WTC11 (cell line): ENCODE measurements at regions not wholly inside any gene's neighbourhood (a gene's known extent, or its start where the extent isn't known, plus 50 kb on each side); places are given as distances from the start of the nearest gene placed in this dataset.

Experiments
- ATAC-seq: fragments of 200-7000 bp; cut with Tn5 transposase; 2 replicates; pipeline ENCODE4 v1.10.0; 2021; ENCODE audit warnings: mild to moderate bottlenecking, moderate library complexity
- CTCF ChIA-PET: fragments of 300-600 bp; sonication (Branson Sonifier 250); formaldehyde crosslinking; loops from one replicate; lab custom pipeline; 2021; ENCODE audit warnings: antibody characterized with exemption; lab: Charles Lee
- POLR2A ChIA-PET: fragments of 350-600 bp; sonication (Branson Sonifier 250); formaldehyde crosslinking; loops from one replicate; lab custom pipeline; 2021; ENCODE audit warnings: antibody characterized with exemption; lab: Charles Lee
- DNase-seq: peaks from one replicate; pipeline ENCODE4 v3.0.0; 2021; ENCODE audit warnings: low spot score
- H3K27ac Mint-ChIP-seq: 2 replicates; pipeline ENCODE4 v1.8.0; 2021; ENCODE audit warnings: mixed read lengths
- H3K27me3 Mint-ChIP-seq: 2 replicates; pipeline ENCODE4 v1.8.0; 2021; ENCODE audit warnings: low read depth, mild to moderate bottlenecking, moderate library complexity, mixed read lengths
- H3K36me3 Mint-ChIP-seq: 2 replicates; pipeline ENCODE4 v1.8.0; 2021; ENCODE audit warnings: mixed read lengths
- H3K4me1 Mint-ChIP-seq: 2 replicates; pipeline ENCODE4 v1.8.0; 2022; ENCODE audit warnings: mixed read lengths
- H3K4me3 Mint-ChIP-seq: 2 replicates; pipeline ENCODE4 v1.8.0; 2021; ENCODE audit warnings: mild to moderate bottlenecking, moderate library complexity, mixed read lengths
- H3K9me3 Mint-ChIP-seq: 2 replicates; pipeline ENCODE4 v1.8.0; 2021; ENCODE audit warnings: mixed read lengths
- AFF4 ChIP-seq: sonication (generic); formaldehyde crosslinking; IDR thresholded peaks from 2 replicates; pipeline ENCODE4 v1.8.1; 2023; ENCODE audit warnings: mild to moderate bottlenecking, missing genetic modification reagents, borderline replicate concordance
- E2F1 ChIP-seq: sonication (generic); formaldehyde crosslinking; IDR thresholded peaks from 2 replicates; pipeline ENCODE4 v1.8.0; 2022; ENCODE audit warnings: mild to moderate bottlenecking, missing genetic modification reagents
- E2F4 ChIP-seq: sonication (generic); formaldehyde crosslinking; IDR thresholded peaks from 2 replicates; pipeline ENCODE4 v1.8.1; 2022; ENCODE audit warnings: low read depth, mild to moderate bottlenecking, moderate library complexity, missing genetic modification reagents, borderline replicate concordance
- ERG ChIP-seq: fragments of 250-450 bp; sonication (Bioruptor Pico); IDR thresholded peaks from 2 replicates; pipeline ENCODE4 v1.8.0; 2021; ENCODE audit warnings: mild to moderate bottlenecking
- ESRRA ChIP-seq: sonication (generic); formaldehyde crosslinking; IDR thresholded peaks from 2 replicates; pipeline ENCODE4 v1.8.1; 2022; ENCODE audit warnings: mild to moderate bottlenecking, missing genetic modification reagents, borderline replicate concordance
- IRF1 ChIP-seq: sonication (generic); formaldehyde crosslinking; IDR thresholded peaks from 2 replicates; pipeline ENCODE4 v1.8.0; 2023; ENCODE audit warnings: missing genetic modification reagents
- MLX ChIP-seq: sonication (generic); formaldehyde crosslinking; IDR thresholded peaks from 2 replicates; pipeline ENCODE4 v1.8.1; 2023; ENCODE audit warnings: mild to moderate bottlenecking, missing genetic modification reagents, moderate library complexity
- MXD4 ChIP-seq: fragments of 250-450 bp; sonication (Bioruptor Pico); IDR thresholded peaks from 2 replicates; pipeline ENCODE4 v1.8.0; 2021; ENCODE audit warnings: mild to moderate bottlenecking, moderate library complexity, borderline replicate concordance
- NR2C2 ChIP-seq: sonication (generic); formaldehyde crosslinking; IDR thresholded peaks from 2 replicates; pipeline ENCODE4 v1.8.0; 2022; ENCODE audit warnings: mild to moderate bottlenecking, missing genetic modification reagents
- OVOL2 ChIP-seq: fragments of 250-450 bp; sonication (Bioruptor Pico); IDR thresholded peaks from 2 replicates; pipeline ENCODE4 v1.9.0; 2021; ENCODE audit warnings: mild to moderate bottlenecking, borderline replicate concordance
- PRRX2 ChIP-seq: fragments of 250-450 bp; sonication (Bioruptor Pico); IDR thresholded peaks from 2 replicates; pipeline ENCODE4 v1.8.0; 2021; ENCODE audit warnings: mild to moderate bottlenecking
- RORB ChIP-seq: fragments of 250-450 bp; sonication (Bioruptor Pico); IDR thresholded peaks from 2 replicates; pipeline ENCODE4 v1.9.0; 2021; ENCODE audit warnings: mild to moderate bottlenecking
- SMAD3 ChIP-seq: sonication (generic); formaldehyde crosslinking; IDR thresholded peaks from 2 replicates; pipeline ENCODE4 v1.8.0; 2022; ENCODE audit warnings: missing genetic modification reagents, mild to moderate bottlenecking, borderline replicate concordance
- TEAD1 ChIP-seq: sonication (generic); formaldehyde crosslinking; IDR thresholded peaks from 2 replicates; pipeline ENCODE4 v1.8.0; 2022; ENCODE audit warnings: mild to moderate bottlenecking, missing genetic modification reagents
- ZNF512 ChIP-seq: sonication (generic); formaldehyde crosslinking; IDR thresholded peaks from 2 replicates; pipeline ENCODE4 v1.8.1; 2022; ENCODE audit warnings: missing genetic modification reagents, borderline replicate concordance
- ZSCAN18 ChIP-seq: fragments of 250-450 bp; sonication (Bioruptor Pico); IDR thresholded peaks from 2 replicates; pipeline ENCODE4 v2.1.2; 2022; ENCODE audit warnings: mild to moderate bottlenecking, moderate library complexity

GRCh38 chr4:45692131-45692735, 431.6 kb downstream of the GABRG1 start (continued):
- no peak for TF ChIP-seq IRF1

- Mint-ChIP-seq H3K4me3 (no peak overlapping the region), H3K4me1 (peaks cover 3% of the 10 kb centered on the region; the same call in 1 of the 2 replicates), H3K27me3 (no peaks in the 10 kb centered on the region), H3K9me3 (no peaks in the 10 kb centered on the region), H3K27ac (no peak overlapping the region), H3K36me3 (no peaks in the 10 kb centered on the region)
- TF ChIP-seq RORB (CRISPR knock-in tag) (no peak), ZNF512 (CRISPR knock-in tag) (no peak), ESRRA (CRISPR knock-in tag) (no peak), AFF4 (no peak), ERG (CRISPR knock-in tag) (no peak), TEAD1 (CRISPR knock-in tag) (no peak), SMAD3 (CRISPR knock-in tag) (no peak), E2F4 (CRISPR knock-in tag) (no peak), MXD4 (CRISPR knock-in tag) (no peak), ZSCAN18 (CRISPR knock-in tag) (no peak), OVOL2 (CRISPR knock-in tag) (no peak), E2F1 (no peak), NR2C2 (CRISPR knock-in tag) (no peak), MLX (CRISPR knock-in tag) (no peak), PRRX2 (CRISPR knock-in tag) (no peak)
- ChIA-PET CTCF (no interaction called here), POLR2A (no interaction called here)
- ATAC-seq (no peak), DNase-seq (no peak)
Observed at GRCh38 chr4:45688341-45688740, 435.5 kb downstream of the GABRG1 start.
